Prostate gland (tissue), 2 donors: ENCODE measurements at regions not wholly inside any gene's neighbourhood (a gene's known extent, or its start where the extent isn't known, plus 50 kb on each side); places are given as distances from the start of the nearest gene placed in this dataset.

Experiments
- POLR2A ChIP-seq: fragments of 450-650 bp; IDR thresholded peaks from one replicate; pipeline ENCODE4 v1.6.1; 2016; ENCODE audit warnings: antibody characterized with exemption, mild to moderate bottlenecking
- POLR2AphosphoS5 ChIP-seq: sonication (generic); formaldehyde crosslinking; IDR thresholded peaks from one replicate; pipeline ENCODE4 v1.6.1; 2017; ENCODE audit warnings: antibody characterized with exemption
- TF ChIP-seq, protein P1 (sequence below), 4 experiments: fragments of 200-600 bp in 2 of 4; fragments of 450-650 bp in 2 of 4; sonication (generic) in 2 of 4; IDR thresholded peaks; 1 replicate in 3 of 4; 2 replicates in 1 of 4; pipeline ENCODE4 v1.5.1; 2016 to 2019; ENCODE audit warnings: antibody characterized with exemption in 4 of 4, mild to moderate bottlenecking in 2 of 4, moderate library complexity in 2 of 4

DNA sequence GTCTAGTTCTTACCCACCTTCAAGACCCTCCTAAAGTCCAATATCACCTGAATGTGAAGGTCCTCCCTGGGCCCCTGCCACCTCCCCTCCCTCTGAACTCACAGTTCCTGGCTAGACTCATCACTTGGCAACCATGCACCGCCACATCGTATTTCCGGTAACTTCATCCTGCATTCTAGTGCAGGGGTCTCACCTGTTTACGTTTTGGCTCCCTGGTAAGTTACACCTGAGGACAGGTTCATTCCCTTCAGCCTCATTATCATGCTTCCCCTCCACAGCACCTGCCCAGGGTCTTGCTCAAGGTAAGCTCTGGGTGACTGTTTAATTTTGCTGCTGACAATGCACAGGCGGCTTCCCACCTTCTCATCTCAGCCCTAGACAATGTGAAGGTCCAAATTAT, 93.1 kb downstream of the MIS18A start:
- TF ChIP-seq, protein P1, sequence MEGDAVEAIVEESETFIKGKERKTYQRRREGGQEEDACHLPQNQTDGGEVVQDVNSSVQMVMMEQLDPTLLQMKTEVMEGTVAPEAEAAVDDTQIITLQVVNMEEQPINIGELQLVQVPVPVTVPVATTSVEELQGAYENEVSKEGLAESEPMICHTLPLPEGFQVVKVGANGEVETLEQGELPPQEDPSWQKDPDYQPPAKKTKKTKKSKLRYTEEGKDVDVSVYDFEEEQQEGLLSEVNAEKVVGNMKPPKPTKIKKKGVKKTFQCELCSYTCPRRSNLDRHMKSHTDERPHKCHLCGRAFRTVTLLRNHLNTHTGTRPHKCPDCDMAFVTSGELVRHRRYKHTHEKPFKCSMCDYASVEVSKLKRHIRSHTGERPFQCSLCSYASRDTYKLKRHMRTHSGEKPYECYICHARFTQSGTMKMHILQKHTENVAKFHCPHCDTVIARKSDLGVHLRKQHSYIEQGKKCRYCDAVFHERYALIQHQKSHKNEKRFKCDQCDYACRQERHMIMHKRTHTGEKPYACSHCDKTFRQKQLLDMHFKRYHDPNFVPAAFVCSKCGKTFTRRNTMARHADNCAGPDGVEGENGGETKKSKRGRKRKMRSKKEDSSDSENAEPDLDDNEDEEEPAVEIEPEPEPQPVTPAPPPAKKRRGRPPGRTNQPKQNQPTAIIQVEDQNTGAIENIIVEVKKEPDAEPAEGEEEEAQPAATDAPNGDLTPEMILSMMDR (IDR thresholded peaks at IDR 0.05), result no peak
- TF ChIP-seq POLR2AphosphoS5 (no peak), POLR2A (no peak)
